ENCODE measurements at regions not wholly inside any gene's neighbourhood (a gene's known extent, or its start where the extent isn't known, plus 50 kb on each side); places are given as distances from the start of the nearest gene placed in this dataset.

DNA sequence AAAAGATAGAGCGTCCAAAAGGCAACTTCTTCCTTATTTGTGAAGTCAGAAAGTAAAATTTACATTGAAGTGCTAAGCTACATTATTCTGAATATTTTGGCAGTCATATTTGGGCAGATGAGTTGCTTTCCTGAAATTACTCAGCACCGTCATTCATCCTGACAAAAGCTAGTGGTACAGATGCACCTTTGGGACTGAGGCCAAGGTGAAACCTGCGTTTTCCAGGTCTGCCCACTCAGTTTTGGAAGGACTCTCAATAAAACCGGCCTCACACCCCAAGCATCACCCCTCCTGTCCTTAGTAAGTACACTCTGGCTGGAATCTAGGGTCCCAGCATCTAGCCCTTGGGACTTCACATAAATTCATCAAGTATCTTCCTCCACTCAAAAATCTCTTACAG, 187.5 kb downstream of the TM9SF2 start:
- H3K27me3 Mint-ChIP-seq (ENCODE audit: insufficient read depth, unreplicated experiment) = no peaks in the 10 kb centered on the region
- H3K27ac Mint-ChIP-seq (ENCODE audit: low read depth, unreplicated experiment) = no peak overlapping the region
- CTCF ChIA-PET = interaction anchor here (0.7 to 1.4 kb wide), 2 partner anchors 22 to 33 kb away, joined by 3 to 4 read pairs; no protein-coding TSS in a partner anchor
- no peak overlapping the region for H3K4me3 Mint-ChIP-seq (ENCODE audit: unreplicated experiment)
- no peaks in the 10 kb centered on the region for H3K9me3 Mint-ChIP-seq (ENCODE audit: unreplicated experiment)
- BruUV-seq (replicated peaks) = no TSS peak
- POLR2A ChIA-PET = interaction anchor here (1.2 kb wide), 1 partner anchor 110 kb away, joined by 3 read pairs; no protein-coding TSS in a partner anchor
- intact Hi-C loops (cut with micrococcal nuclease) = no loop called here
- no peak for DNase-seq (ENCODE audit: unreplicated experiment)
- H3K4me1 Mint-ChIP-seq (ENCODE audit: insufficient read depth, unreplicated experiment) = no peaks in the 10 kb centered on the region
- TF ChIP-seq, protein P1, sequence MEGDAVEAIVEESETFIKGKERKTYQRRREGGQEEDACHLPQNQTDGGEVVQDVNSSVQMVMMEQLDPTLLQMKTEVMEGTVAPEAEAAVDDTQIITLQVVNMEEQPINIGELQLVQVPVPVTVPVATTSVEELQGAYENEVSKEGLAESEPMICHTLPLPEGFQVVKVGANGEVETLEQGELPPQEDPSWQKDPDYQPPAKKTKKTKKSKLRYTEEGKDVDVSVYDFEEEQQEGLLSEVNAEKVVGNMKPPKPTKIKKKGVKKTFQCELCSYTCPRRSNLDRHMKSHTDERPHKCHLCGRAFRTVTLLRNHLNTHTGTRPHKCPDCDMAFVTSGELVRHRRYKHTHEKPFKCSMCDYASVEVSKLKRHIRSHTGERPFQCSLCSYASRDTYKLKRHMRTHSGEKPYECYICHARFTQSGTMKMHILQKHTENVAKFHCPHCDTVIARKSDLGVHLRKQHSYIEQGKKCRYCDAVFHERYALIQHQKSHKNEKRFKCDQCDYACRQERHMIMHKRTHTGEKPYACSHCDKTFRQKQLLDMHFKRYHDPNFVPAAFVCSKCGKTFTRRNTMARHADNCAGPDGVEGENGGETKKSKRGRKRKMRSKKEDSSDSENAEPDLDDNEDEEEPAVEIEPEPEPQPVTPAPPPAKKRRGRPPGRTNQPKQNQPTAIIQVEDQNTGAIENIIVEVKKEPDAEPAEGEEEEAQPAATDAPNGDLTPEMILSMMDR (IDR thresholded peaks at IDR 0.05; ENCODE audit: unreplicated experiment) = no peak
- no peaks in the 10 kb centered on the region for H3K36me3 Mint-ChIP-seq (ENCODE audit: insufficient read depth, unreplicated experiment)

- TF ChIP-seq, protein P1 (IDR thresholded peaks at IDR 0.05; ENCODE audit: unreplicated experiment) = no peak
- DNase-seq (ENCODE audit: unreplicated experiment) = no peak
- no peaks in the 10 kb centered on the region for H3K4me1 Mint-ChIP-seq (ENCODE audit: insufficient read depth, unreplicated experiment)
- no peaks in the 10 kb centered on the region for H3K36me3 Mint-ChIP-seq (ENCODE audit: insufficient read depth, unreplicated experiment)
- CTCF ChIA-PET = interaction anchor here (1.4 to 1.9 kb wide), 2 partner anchors 32 kb away, joined by 4 to 6 read pairs; no protein-coding TSS in a partner anchor
- H3K27me3 Mint-ChIP-seq (ENCODE audit: insufficient read depth, unreplicated experiment) = no peaks in the 10 kb centered on the region
- POLR2A ChIA-PET = interaction anchor here (0.6 to 1.2 kb wide), 2 partner anchors 26 to 111 kb away, joined by 3 read pairs; no protein-coding TSS in a partner anchor
- no peak overlapping the region for H3K4me3 Mint-ChIP-seq (ENCODE audit: unreplicated experiment)
- no TSS peak for BruUV-seq (replicated peaks)
- intact Hi-C loops (cut with micrococcal nuclease) = no loop called here
- H3K27ac Mint-ChIP-seq (ENCODE audit: low read depth, unreplicated experiment) = no peak overlapping the region
- H3K9me3 Mint-ChIP-seq (ENCODE audit: unreplicated experiment) = no peaks in the 10 kb centered on the region
Measured at GRCh38 chr13:99687723-99688397, 186.6 kb downstream of the TM9SF2 start.

DNA sequence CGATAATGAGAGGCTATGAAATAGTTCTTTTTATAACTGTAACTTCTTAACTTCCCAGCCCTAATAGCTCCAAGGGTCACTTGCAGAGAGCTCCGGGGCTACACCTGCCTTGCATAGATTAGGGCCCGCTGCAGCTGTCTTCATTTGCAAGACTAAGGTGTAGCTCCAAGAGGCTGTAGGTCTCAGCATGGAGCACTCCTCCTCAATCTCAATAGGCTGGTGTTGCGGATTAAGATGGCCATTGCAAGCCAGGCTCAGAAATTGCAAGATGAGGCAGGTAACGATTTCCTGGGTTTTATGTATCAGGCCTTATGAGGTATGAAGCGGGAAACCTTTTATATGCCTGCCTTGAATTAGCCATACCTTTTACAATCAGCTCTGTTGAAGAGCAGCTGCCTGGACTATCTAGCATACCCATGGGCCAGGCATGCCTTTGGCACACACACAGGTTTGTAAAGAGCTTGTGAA, 185.7 kb downstream of the TM9SF2 start:
- DNase-seq (ENCODE audit: unreplicated experiment) = no peak
- Mint-ChIP-seq H3K9me3 (ENCODE audit: unreplicated experiment) (no peaks in the 10 kb centered on the region), H3K36me3 (ENCODE audit: insufficient read depth, unreplicated experiment) (no peaks in the 10 kb centered on the region), H3K27me3 (ENCODE audit: insufficient read depth, unreplicated experiment) (no peaks in the 10 kb centered on the region), H3K4me1 (ENCODE audit: insufficient read depth, unreplicated experiment) (no peaks in the 10 kb centered on the region), H3K4me3 (ENCODE audit: unreplicated experiment) (no peak overlapping the region), H3K27ac (ENCODE audit: low read depth, unreplicated experiment) (no peak overlapping the region)
- intact Hi-C loops (cut with micrococcal nuclease) = no loop called here
- TF ChIP-seq, protein P1 (IDR thresholded peaks at IDR 0.05; ENCODE audit: unreplicated experiment) = no peak
- no TSS peak for BruUV-seq (replicated peaks)
- CTCF ChIA-PET = interaction anchor here (1.2 to 1.9 kb wide), 2 partner anchors 30 to 31 kb away, joined by 3 to 6 read pairs; no protein-coding TSS in a partner anchor
- POLR2A ChIA-PET = no interaction called here

DNA sequence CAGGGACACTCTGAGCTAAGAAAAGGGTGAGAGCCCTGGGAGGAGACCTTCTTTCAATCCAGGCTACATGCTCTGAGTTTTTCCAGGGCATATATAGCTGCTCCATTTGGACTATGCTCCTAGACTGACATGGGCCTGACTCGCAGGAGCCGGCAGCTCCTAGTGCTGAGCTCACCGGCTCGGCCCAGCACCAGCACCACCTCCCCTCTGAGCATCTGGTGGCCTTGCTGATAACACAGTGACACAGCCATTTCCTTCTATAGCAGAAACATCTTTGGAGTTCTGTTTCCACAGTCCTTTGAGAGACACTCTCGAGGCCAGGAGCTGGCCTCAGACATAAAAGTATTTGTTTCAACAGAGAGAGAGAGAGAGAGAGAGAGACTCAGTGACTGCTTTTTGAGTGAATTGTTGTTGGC, 184.9 kb downstream of the TM9SF2 start:
- DNase-seq (ENCODE audit: unreplicated experiment) = no peak
- H3K27ac Mint-ChIP-seq (ENCODE audit: low read depth, unreplicated experiment) = no peak overlapping the region
- H3K4me3 Mint-ChIP-seq (ENCODE audit: unreplicated experiment) = no peak overlapping the region
- no peaks in the 10 kb centered on the region for H3K4me1 Mint-ChIP-seq (ENCODE audit: insufficient read depth, unreplicated experiment)
- TF ChIP-seq, protein P1 (IDR thresholded peaks at IDR 0.05; ENCODE audit: unreplicated experiment) = no peak
- no peaks in the 10 kb centered on the region for H3K36me3 Mint-ChIP-seq (ENCODE audit: insufficient read depth, unreplicated experiment)
- no TSS peak for BruUV-seq (replicated peaks)
- ChIA-PET CTCF (interaction anchor here (0.5 to 1.9 kb wide), 4 partner anchors 29 to 383 kb away, joined by 3 to 6 read pairs (median 4); no protein-coding TSS in a partner anchor), POLR2A (no interaction called here)
- intact Hi-C loops (cut with micrococcal nuclease) = no loop called here
- H3K27me3 Mint-ChIP-seq (ENCODE audit: insufficient read depth, unreplicated experiment) = no peaks in the 10 kb centered on the region
- no peaks in the 10 kb centered on the region for H3K9me3 Mint-ChIP-seq (ENCODE audit: unreplicated experiment)

All from MCF 10A (cell line).